Epithelial cell of esophagus (primary cell): ENCODE measurements at regions not wholly inside any gene's neighbourhood (a gene's known extent, or its start where the extent isn't known, plus 50 kb on each side); places are given as distances from the start of the nearest gene placed in this dataset.
A peak's percentile ranks its signal among the peaks of the same experiment; 100 is the strongest.

ENCODE experiments used
- DNase-seq: peaks from one replicate; pipeline ENCODE4 v3.0.0; 2010; ENCODE audit warnings: low read depth
- H3K4me3 ChIP-seq: 2 replicates; pipeline ENCODE4 v1.5.1; 2011; ENCODE audit warnings: mild to moderate bottlenecking, low read length, control low read depth
- TF ChIP-seq, protein P1 (sequence below): IDR thresholded peaks from 2 replicates; pipeline ENCODE4 v1.5.1; 2011; ENCODE audit warnings: low read depth, mild to moderate bottlenecking, low read length, control low read depth, inconsistent platforms; ENCODE audit not compliant: insufficient read depth; ENCODE audit errors: missing control alignments

DNA sequence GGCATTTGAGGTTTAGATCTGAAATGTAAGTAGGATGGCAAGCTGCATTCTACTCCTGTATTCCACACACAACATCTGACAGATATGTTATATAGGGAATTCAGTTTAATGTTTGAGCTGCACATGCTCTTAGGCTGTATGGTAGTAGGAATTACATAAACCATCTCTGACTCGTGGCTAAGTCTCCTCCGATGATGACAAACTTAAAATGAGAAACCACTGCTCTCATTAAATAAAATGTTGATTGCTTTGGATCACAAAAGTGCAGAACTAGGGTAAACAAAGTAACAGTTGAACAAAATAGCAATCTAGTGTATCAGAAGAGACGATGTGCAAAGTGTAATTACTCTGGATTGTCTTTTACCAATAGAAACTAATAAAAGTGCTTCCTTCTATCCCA is 50.1 kb upstream of the WDR75 start:
- no peak overlapping the region for H3K4me3 ChIP-seq
- peak; percentile 48 for DNase-seq
- TF ChIP-seq, protein P1, sequence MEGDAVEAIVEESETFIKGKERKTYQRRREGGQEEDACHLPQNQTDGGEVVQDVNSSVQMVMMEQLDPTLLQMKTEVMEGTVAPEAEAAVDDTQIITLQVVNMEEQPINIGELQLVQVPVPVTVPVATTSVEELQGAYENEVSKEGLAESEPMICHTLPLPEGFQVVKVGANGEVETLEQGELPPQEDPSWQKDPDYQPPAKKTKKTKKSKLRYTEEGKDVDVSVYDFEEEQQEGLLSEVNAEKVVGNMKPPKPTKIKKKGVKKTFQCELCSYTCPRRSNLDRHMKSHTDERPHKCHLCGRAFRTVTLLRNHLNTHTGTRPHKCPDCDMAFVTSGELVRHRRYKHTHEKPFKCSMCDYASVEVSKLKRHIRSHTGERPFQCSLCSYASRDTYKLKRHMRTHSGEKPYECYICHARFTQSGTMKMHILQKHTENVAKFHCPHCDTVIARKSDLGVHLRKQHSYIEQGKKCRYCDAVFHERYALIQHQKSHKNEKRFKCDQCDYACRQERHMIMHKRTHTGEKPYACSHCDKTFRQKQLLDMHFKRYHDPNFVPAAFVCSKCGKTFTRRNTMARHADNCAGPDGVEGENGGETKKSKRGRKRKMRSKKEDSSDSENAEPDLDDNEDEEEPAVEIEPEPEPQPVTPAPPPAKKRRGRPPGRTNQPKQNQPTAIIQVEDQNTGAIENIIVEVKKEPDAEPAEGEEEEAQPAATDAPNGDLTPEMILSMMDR: no peak
